Bronchial epithelial cell (primary cell): ENCODE measurements at regions not wholly inside any gene's neighbourhood (a gene's known extent, or its start where the extent isn't known, plus 50 kb on each side); places are given as distances from the start of the nearest gene placed in this dataset.

Source experiments
- DNase-seq: peaks from one replicate; pipeline ENCODE4 v3.0.0-alpha.2; 2010; ENCODE audit warnings: low read depth
- FAIRE-seq: peaks from 2 replicates; lab custom pipeline; 2011; peaks lifted over from hg19 to GRCh38; lab: Jason Lieb, UNC
- H3K27me3 ChIP-seq: 2 replicates; pipeline ENCODE4 v1.5.1; 2011; ENCODE audit warnings: low read length; ENCODE audit not compliant: control insufficient read depth, insufficient read depth
- H3K36me3 ChIP-seq: 2 replicates; pipeline ENCODE4 v1.5.1; 2011; ENCODE audit warnings: low read length; ENCODE audit not compliant: control insufficient read depth, insufficient read depth
- H3K4me3 ChIP-seq: 2 replicates; pipeline ENCODE4 v1.5.1; 2011; ENCODE audit warnings: mild to moderate bottlenecking, low read depth, low read length, control low read depth
- CTCF ChIP-seq: IDR thresholded peaks from 2 replicates; pipeline ENCODE4 v1.5.1; 2011; ENCODE audit warnings: mild to moderate bottlenecking, moderate library complexity, low read length, control low read depth, inconsistent platforms; ENCODE audit not compliant: insufficient read depth, severe bottlenecking

- Histone ChIP-seq H3K27me3 (no peaks in the 10 kb centered on the region), H3K36me3 (no peaks in the 10 kb centered on the region), H3K4me3 (no peak overlapping the region)
- DNase-seq = no peak
- FAIRE-seq = no peak
- no peak for TF ChIP-seq CTCF
Observed at GRCh38 chr1:199184180-199184579, 545.3 kb downstream of the PTPRC start.

GRCh38 chr1:199194862-199195261 lies 556.0 kb downstream of the PTPRC start:
- Histone ChIP-seq H3K27me3 (no peaks in the 10 kb centered on the region), H3K36me3 (no peaks in the 10 kb centered on the region), H3K4me3 (no peak overlapping the region)
- TF ChIP-seq CTCF = no peak
- DNase-seq (no peak), FAIRE-seq (no peak)

GRCh38 chr1:199197695-199198094 lies 558.9 kb downstream of the PTPRC start:
- H3K36me3 ChIP-seq = no peaks in the 10 kb centered on the region
- FAIRE-seq = no peak
- TF ChIP-seq CTCF = no peak

GRCh38 chr1:199202331-199202730 lies 563.5 kb downstream of the PTPRC start:
- no peaks in the 10 kb centered on the region for H3K27me3 ChIP-seq
- no peak for TF ChIP-seq CTCF
- H3K4me3 ChIP-seq = no peak overlapping the region
- no peak for FAIRE-seq
- DNase-seq = peak; percentile 67
- H3K36me3 ChIP-seq = no peaks in the 10 kb centered on the region

More at GRCh38 chr1:199197695-199198094, 558.9 kb downstream of the PTPRC start:
- H3K27me3 ChIP-seq = no peaks in the 10 kb centered on the region
- H3K4me3 ChIP-seq = no peak overlapping the region
- no peak for DNase-seq

GRCh38 chr1:199204231-199204630 lies 565.4 kb downstream of the PTPRC start:
- H3K4me3 ChIP-seq = no peak overlapping the region
- DNase-seq (no peak), FAIRE-seq (no peak)
- H3K36me3 ChIP-seq = no peaks in the 10 kb centered on the region
- TF ChIP-seq CTCF = no peak
- no peaks in the 10 kb centered on the region for H3K27me3 ChIP-seq

GRCh38 chr1:199205740-199206441 lies 567.1 kb downstream of the PTPRC start:
- peak; percentile 52 for DNase-seq
- no peak for FAIRE-seq
- H3K27me3 ChIP-seq = no peaks in the 10 kb centered on the region
- no peak for TF ChIP-seq CTCF
- H3K36me3 ChIP-seq = no peaks in the 10 kb centered on the region
- H3K4me3 ChIP-seq = no peak overlapping the region
